ENCODE measurements at regions not wholly inside any gene's neighbourhood (a gene's known extent, or its start where the extent isn't known, plus 50 kb on each side); places are given as distances from the start of the nearest gene placed in this dataset.

DNA sequence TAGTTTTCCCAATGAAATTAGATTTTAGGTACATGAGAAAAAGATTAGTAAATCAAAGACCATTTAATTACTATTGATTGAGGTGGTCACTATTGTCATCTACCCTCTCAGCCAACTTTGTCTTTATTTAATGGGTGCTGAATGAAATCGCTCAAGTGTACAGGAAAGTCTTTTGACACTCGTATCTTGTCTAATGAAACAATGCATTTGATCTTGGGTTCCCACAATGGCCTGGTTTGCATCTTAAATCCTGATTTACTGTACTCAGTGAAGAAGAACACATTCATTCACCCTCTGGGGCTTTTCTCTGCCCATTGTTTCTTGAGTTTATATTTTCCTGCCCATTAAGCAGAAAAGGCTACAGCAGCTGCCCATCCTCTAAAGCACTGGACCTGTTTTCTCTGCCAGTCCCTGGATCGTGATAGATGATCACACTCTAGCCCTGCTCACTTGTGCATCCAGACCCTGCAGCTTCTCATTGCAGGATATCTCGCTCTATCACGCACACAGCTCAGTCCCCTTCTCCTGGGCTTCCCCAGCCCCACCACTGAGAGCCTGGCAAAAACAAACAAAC is 1369.3 kb downstream of the AACS start:
- no peak for TF ChIP-seq CTCF (conservative IDR thresholded peaks at IDR 0.05)
- no peaks in the 10 kb centered on the region for H4K20me1 ChIP-seq (ENCODE audit: control insufficient read depth, insufficient read depth, insufficient read length)
- no peak overlapping the region for H3K4me2 ChIP-seq (ENCODE audit: insufficient read depth, insufficient read length, low read length)
- H4K8ac ChIP-seq (replicated peaks; ENCODE audit: insufficient read length, low read depth, low read length), result no peak overlapping the region
- H3K4me3 Mint-ChIP-seq, result no peak overlapping the region
- H3K79me1 ChIP-seq (ENCODE audit: insufficient read depth, low read depth, low read length, poor library complexity, severe bottlenecking), result no peaks in the 10 kb centered on the region
- H3K14ac ChIP-seq (ENCODE audit: insufficient read depth, low read length), result no peak overlapping the region
- H3K56ac ChIP-seq (ENCODE audit: insufficient read length, low read depth, low read length), result no peak overlapping the region
- H3K4me1 ChIP-seq (ENCODE audit: insufficient read depth, low read length), result no peaks in the 10 kb centered on the region
- no peak overlapping the region for H3K23ac ChIP-seq (ENCODE audit: insufficient read length, low read depth, low read length)
- no peak overlapping the region for H3K9ac ChIP-seq (ENCODE audit: extremely low read depth, insufficient read length, low read length)
- H2BK12ac ChIP-seq (ENCODE audit: insufficient read length, low read depth, low read length), result no peak overlapping the region
- H2BK15ac ChIP-seq (ENCODE audit: low read depth, low read length), result no peak overlapping the region
- H3K18ac ChIP-seq (ENCODE audit: insufficient read length, low read depth, low read length), result no peak overlapping the region
- no CpG with 5 or more reads among the region's 5 CpGs for WGBS (ENCODE audit: extremely low coverage, insufficient read length, low lambda C conversion rate)
- no peak overlapping the region for H4K91ac ChIP-seq (ENCODE audit: insufficient read length, low read depth, low read length)
- H4K5ac ChIP-seq (ENCODE audit: insufficient read length, low read depth, low read length), result no peak overlapping the region
- peak overlapping the region in 1 of 3 experiments; percentile 72; a peak in 1 of 7 replicates for H3K27ac Mint-ChIP-seq
- H3T11ph ChIP-seq (ENCODE audit: low read length), result no peak overlapping the region
- no peaks in the 10 kb centered on the region for H3K23me2 ChIP-seq (ENCODE audit: insufficient read length, low read depth, low read length, poor library complexity, severe bottlenecking)
- no peak overlapping the region for H3K4ac ChIP-seq (ENCODE audit: low read depth, low read length)
- H2AFZ ChIP-seq (ENCODE audit: low read length), result no peak overlapping the region
- no peak overlapping the region for H3K27ac ChIP-seq (ENCODE audit: insufficient read length, low read depth, low read length)
- peaks cover 2 to 3% of the 10 kb centered on the region in 2 experiments; a peak in 4 of 5 replicates for H3K9me3 Mint-ChIP-seq
- no peak overlapping the region for H2BK120ac ChIP-seq (ENCODE audit: low read depth, low read length, poor library complexity, severe bottlenecking)
- no peaks in the 10 kb centered on the region for H3K27me3 ChIP-seq (ENCODE audit: insufficient read depth, low read length)
- DNase-seq, result no peak
- H2AK5ac ChIP-seq (ENCODE audit: insufficient read length, low read length), result no peak overlapping the region
- H3K79me2 ChIP-seq (ENCODE audit: insufficient read depth, low read length), result no peaks in the 10 kb centered on the region
- H3K27me3 Mint-ChIP-seq (ENCODE audit: low read depth), result no peaks in the 10 kb centered on the region
- no peaks in the 10 kb centered on the region for H3K9me3 ChIP-seq (ENCODE audit: control insufficient read depth, low read depth, low read length)
- peaks cover 0 to 4% (median 0%) of the 10 kb centered on the region in 3 experiments; a peak in 3 of 7 replicates for H3K36me3 Mint-ChIP-seq (ENCODE audit: insufficient read depth in 1 of 3, low read depth in 3 of 3)
- no peak overlapping the region for H2BK5ac ChIP-seq (ENCODE audit: insufficient read length, low read length)
- peaks cover 8 to 11% of the 10 kb centered on the region in 2 experiments for H3K4me1 Mint-ChIP-seq
- no peak overlapping the region for H2BK20ac ChIP-seq (ENCODE audit: low read depth, low read length, poor library complexity, severe bottlenecking)

Data from H9 (cell line).